ENCODE measurements at regions not wholly inside any gene's neighbourhood (a gene's known extent, or its start where the extent isn't known, plus 50 kb on each side); places are given as distances from the start of the nearest gene placed in this dataset.

GRCh38 chr18:6557057-6557769 lies 142.5 kb upstream of the L3MBTL4 start:
- TF ChIP-seq CTCF (conservative IDR thresholded peaks at IDR 0.05): no peak
- TF ChIP-seq ZFX (IDR thresholded peaks at IDR 0.05): no peak
